ENCODE measurements at regions not wholly inside any gene's neighbourhood (a gene's known extent, or its start where the extent isn't known, plus 50 kb on each side); places are given as distances from the start of the nearest gene placed in this dataset.

DNA sequence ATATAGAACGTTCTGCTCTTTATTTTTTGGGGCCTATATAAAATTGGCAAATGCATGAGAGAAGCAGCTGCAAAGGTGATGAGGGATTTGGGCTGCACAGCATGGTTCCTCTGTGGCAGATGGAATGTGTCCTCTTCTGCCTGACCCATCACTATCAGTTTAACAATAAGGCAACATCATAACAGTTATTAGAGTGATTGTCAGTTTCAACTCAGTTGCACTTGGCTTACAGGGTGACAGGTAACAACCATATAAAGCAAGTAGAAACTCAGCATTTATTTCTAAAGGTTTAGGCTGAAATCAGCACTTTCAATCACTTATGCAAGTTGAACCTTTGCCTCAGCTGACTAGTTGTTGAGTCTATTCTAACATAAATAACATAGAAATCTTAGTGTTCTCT is 935.4 kb upstream of the CHORDC1 start:
- no peak for DNase-seq (ENCODE audit: low read depth in 1 of 2, low spot score in 1 of 2)
- TF ChIP-seq GABPA (IDR thresholded peaks at IDR 0.05; ENCODE audit: low read depth) (no peak), POLR2AphosphoS5 (IDR thresholded peaks at IDR 0.05; ENCODE audit: low read depth) (no peak), SPI1 (IDR thresholded peaks at IDR 0.05; ENCODE audit: borderline replicate concordance, low read depth) (no peak)
- TF ChIP-seq, protein P1, sequence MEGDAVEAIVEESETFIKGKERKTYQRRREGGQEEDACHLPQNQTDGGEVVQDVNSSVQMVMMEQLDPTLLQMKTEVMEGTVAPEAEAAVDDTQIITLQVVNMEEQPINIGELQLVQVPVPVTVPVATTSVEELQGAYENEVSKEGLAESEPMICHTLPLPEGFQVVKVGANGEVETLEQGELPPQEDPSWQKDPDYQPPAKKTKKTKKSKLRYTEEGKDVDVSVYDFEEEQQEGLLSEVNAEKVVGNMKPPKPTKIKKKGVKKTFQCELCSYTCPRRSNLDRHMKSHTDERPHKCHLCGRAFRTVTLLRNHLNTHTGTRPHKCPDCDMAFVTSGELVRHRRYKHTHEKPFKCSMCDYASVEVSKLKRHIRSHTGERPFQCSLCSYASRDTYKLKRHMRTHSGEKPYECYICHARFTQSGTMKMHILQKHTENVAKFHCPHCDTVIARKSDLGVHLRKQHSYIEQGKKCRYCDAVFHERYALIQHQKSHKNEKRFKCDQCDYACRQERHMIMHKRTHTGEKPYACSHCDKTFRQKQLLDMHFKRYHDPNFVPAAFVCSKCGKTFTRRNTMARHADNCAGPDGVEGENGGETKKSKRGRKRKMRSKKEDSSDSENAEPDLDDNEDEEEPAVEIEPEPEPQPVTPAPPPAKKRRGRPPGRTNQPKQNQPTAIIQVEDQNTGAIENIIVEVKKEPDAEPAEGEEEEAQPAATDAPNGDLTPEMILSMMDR (IDR thresholded peaks at IDR 0.05; ENCODE audit: insufficient read depth, low read length), result no peak
- TF ChIP-seq, protein P2, sequence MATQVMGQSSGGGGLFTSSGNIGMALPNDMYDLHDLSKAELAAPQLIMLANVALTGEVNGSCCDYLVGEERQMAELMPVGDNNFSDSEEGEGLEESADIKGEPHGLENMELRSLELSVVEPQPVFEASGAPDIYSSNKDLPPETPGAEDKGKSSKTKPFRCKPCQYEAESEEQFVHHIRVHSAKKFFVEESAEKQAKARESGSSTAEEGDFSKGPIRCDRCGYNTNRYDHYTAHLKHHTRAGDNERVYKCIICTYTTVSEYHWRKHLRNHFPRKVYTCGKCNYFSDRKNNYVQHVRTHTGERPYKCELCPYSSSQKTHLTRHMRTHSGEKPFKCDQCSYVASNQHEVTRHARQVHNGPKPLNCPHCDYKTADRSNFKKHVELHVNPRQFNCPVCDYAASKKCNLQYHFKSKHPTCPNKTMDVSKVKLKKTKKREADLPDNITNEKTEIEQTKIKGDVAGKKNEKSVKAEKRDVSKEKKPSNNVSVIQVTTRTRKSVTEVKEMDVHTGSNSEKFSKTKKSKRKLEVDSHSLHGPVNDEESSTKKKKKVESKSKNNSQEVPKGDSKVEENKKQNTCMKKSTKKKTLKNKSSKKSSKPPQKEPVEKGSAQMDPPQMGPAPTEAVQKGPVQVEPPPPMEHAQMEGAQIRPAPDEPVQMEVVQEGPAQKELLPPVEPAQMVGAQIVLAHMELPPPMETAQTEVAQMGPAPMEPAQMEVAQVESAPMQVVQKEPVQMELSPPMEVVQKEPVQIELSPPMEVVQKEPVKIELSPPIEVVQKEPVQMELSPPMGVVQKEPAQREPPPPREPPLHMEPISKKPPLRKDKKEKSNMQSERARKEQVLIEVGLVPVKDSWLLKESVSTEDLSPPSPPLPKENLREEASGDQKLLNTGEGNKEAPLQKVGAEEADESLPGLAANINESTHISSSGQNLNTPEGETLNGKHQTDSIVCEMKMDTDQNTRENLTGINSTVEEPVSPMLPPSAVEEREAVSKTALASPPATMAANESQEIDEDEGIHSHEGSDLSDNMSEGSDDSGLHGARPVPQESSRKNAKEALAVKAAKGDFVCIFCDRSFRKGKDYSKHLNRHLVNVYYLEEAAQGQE (IDR thresholded peaks at IDR 0.05; ENCODE audit: insufficient replicate concordance, low read depth), result no peak
- H3K27ac ChIP-seq (replicated peaks), result no peak overlapping the region
- no peaks in the 10 kb centered on the region for H3K27me3 ChIP-seq (ENCODE audit: insufficient read depth, poor library complexity, severe bottlenecking)
- H3K4me3 ChIP-seq (replicated peaks; ENCODE audit: insufficient read depth, low read length), result no peak overlapping the region

DNA sequence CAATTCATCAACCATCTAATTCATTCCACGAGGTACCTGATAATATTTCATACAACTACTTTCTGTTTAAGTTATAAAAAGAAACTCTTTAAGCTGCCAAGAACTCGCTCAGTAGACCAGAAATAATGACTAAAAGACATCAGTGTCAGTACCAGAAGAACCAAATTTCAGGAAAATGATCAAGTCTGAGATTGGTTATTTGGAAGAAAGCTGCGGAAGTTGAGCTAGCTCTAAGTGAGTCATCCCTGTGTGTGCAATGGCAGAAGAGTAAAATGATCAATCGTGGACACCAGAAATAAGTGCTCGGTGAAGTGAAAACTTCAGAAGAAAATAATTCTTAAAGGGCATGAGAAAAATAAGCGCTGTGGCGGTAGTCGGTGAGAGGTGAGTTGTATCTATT is 933.2 kb upstream of the CHORDC1 start:
- no peak for DNase-seq (ENCODE audit: low read depth in 1 of 2, low spot score in 1 of 2)
- H3K27me3 ChIP-seq (ENCODE audit: insufficient read depth, poor library complexity, severe bottlenecking), result no peaks in the 10 kb centered on the region
- TF ChIP-seq, protein P1 (IDR thresholded peaks at IDR 0.05; ENCODE audit: insufficient read depth, low read length), result no peak
- no peak for TF ChIP-seq POLR2AphosphoS5 (IDR thresholded peaks at IDR 0.05; ENCODE audit: low read depth)
- TF ChIP-seq GABPA (IDR thresholded peaks at IDR 0.05; ENCODE audit: low read depth), result no peak
- no peak for TF ChIP-seq SPI1 (IDR thresholded peaks at IDR 0.05; ENCODE audit: borderline replicate concordance, low read depth)
- TF ChIP-seq, protein P2 (IDR thresholded peaks at IDR 0.05; ENCODE audit: insufficient replicate concordance, low read depth), result no peak
- no peak overlapping the region for H3K27ac ChIP-seq (replicated peaks)
- no peak overlapping the region for H3K4me3 ChIP-seq (replicated peaks; ENCODE audit: insufficient read depth, low read length)

DNA sequence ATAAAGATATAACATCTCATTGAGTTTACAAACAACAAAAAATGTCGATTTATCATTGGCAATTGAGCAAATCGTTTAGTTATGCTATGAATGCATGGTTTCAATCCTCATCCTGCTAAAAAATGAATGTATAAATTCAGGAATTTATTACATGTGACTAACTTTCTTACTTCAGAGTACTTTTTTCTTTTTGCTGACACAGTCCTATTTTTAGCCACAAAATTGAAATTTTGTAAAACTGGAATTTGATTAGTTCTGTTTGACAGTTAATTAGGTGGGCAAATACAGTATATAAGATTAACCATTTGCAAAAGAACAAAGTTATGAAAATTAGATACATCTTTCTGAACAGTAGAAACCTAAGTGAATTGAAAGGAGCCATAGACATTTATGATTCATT is 925.0 kb upstream of the CHORDC1 start:
- Histone ChIP-seq H3K4me3 (replicated peaks; ENCODE audit: insufficient read depth, low read length) (no peak overlapping the region), H3K27ac (replicated peaks) (no peak overlapping the region), H3K27me3 (ENCODE audit: insufficient read depth, poor library complexity, severe bottlenecking) (no peaks in the 10 kb centered on the region)
- TF ChIP-seq SPI1 (IDR thresholded peaks at IDR 0.05; ENCODE audit: borderline replicate concordance, low read depth) (no peak), POLR2AphosphoS5 (IDR thresholded peaks at IDR 0.05; ENCODE audit: low read depth) (no peak), GABPA (IDR thresholded peaks at IDR 0.05; ENCODE audit: low read depth) (no peak)
- TF ChIP-seq, protein P1 (IDR thresholded peaks at IDR 0.05; ENCODE audit: insufficient read depth, low read length), result no peak
- TF ChIP-seq, protein P2 (IDR thresholded peaks at IDR 0.05; ENCODE audit: insufficient replicate concordance, low read depth), result no peak
- no peak for DNase-seq (ENCODE audit: low read depth in 1 of 2, low spot score in 1 of 2)
